Muscle of leg (tissue), 3 donors: ENCODE measurements at regions not wholly inside any gene's neighbourhood (a gene's known extent, or its start where the extent isn't known, plus 50 kb on each side); places are given as distances from the start of the nearest gene placed in this dataset.
"Not testable (repeated sequence)": the region's sequence is repeated elsewhere in the genome, so short reads cannot be mapped to it uniquely, and the experiment has no call there.

Experiments
- DNase-seq: peaks from one replicate; pipeline ENCODE4 v3.0.0; 2013
- H3K27ac ChIP-seq: one replicate; pipeline ENCODE4 v1.5.1; 2013; ENCODE audit warnings: mild to moderate bottlenecking, low read length, control low read depth
- H3K27me3 ChIP-seq: one replicate; pipeline ENCODE4 v1.6.1; 2013; ENCODE audit warnings: low read length; ENCODE audit not compliant: control insufficient read depth, insufficient read depth
- H3K36me3 ChIP-seq: one replicate; pipeline ENCODE4 v1.6.1; 2013; ENCODE audit warnings: low read length; ENCODE audit not compliant: control insufficient read depth, insufficient read depth
- H3K4me1 ChIP-seq: one replicate; pipeline ENCODE4 v1.6.1; 2013; ENCODE audit warnings: low read length; ENCODE audit not compliant: control insufficient read depth, insufficient read depth
- H3K4me3 ChIP-seq: one replicate; pipeline ENCODE4 v1.5.1; 2013; ENCODE audit warnings: low read length, control low read depth
- H3K9me3 ChIP-seq: replicated peaks from 2 replicates; pipeline ENCODE4 v1.6.1; 2013; ENCODE audit warnings: low read depth, low read length; ENCODE audit not compliant: control insufficient read depth
- WGBS: methylation state at CpG from one replicate; pipeline ENCODE4 v1.1.5; 2013; ENCODE audit warnings: missing lambda C conversion rate; ENCODE audit not compliant: insufficient coverage; 5-methylcytosine and 5-hydroxymethylcytosine counted together

DNA sequence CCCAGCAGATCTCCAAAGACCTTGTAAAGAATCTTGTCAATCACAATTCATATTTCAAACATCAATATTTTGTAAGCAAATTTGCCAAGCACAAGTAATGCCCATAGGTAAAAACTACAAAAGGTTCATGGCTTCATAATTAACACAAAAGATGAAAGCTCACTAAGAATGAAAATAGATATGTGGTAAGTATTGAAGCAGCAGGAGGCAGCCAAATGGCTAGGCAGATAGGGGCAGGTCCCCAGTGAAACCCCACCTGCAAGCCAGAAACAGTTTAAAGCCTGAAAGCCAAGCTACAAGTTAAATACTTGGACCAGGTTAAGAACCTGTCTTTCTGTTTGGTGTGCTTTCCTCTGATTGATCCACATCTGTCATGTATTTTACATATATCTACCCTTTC, 942.6 kb upstream of the SPRY2 start:
- Histone ChIP-seq H3K36me3 (no peaks in the 10 kb centered on the region), H3K27ac (no peak overlapping the region), H3K4me3 (no peak overlapping the region), H3K4me1 (no peaks in the 10 kb centered on the region), H3K9me3 (no peaks in the 10 kb centered on the region), H3K27me3 (no peaks in the 10 kb centered on the region)
- no peak for DNase-seq

DNA sequence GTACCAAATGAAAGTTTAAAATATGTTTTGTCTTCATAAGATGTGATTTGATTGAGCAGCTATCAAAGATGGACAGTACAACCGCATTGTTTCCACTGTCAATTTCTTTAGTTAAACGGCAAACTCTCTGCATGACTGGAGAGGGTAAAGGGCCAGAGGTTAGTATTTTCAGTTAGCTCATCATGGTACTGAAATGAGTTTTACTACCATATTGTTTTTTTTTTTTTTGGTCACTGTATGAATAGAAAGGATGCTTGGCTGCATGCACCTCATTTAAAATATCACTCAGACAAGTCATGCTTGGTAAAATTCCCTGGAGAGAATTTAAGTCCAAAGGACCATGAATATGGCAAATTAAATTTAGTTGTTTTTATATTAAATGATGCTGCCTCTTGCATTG, 942.1 kb upstream of the SPRY2 start:
- Histone ChIP-seq H3K4me1 (no peaks in the 10 kb centered on the region), H3K27me3 (no peaks in the 10 kb centered on the region), H3K9me3 (no peaks in the 10 kb centered on the region), H3K36me3 (no peaks in the 10 kb centered on the region), H3K4me3 (no peak overlapping the region), H3K27ac (no peak overlapping the region)
- DNase-seq: no peak
- no CpG with 5 or more reads among the region's 2 CpGs for WGBS

DNA sequence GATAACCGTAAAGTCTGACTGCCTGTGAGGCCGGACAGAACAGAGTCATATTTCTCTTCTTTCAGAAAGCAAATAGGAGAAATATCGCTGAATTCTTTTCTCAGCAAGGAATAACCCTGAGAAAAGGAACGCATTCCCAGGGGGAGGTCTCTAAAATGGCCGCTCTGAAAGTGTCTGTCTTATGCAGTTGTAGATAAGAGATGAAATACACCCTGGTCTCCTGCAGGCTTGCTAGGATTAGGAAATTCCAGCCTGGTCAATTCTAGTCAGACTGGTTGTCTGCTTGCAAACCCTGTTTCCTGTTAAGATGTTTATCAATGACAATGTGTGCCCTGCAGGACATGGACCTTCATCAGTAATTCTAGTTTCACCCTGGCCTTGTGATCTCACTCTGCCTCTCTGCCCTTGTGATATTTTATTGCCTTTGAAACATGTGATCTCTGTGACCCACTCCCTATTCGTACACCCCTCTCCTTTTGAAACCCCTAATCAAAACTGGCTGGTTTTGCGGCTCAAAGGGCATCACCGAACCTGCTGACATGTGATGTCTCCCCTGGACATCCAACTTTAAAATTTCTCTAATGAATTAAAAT, 934.8 kb upstream of the SPRY2 start:
- DNase-seq: no peak
- Histone ChIP-seq H3K27me3 (no peaks in the 10 kb centered on the region), H3K27ac (no peak overlapping the region), H3K4me1 (no peaks in the 10 kb centered on the region), H3K36me3 (no peaks in the 10 kb centered on the region), H3K9me3 (peaks cover 6% of the 10 kb centered on the region), H3K4me3 (no peak overlapping the region)
- 92% methylated on average over 2 of the region's 8 CpGs for WGBS

DNA sequence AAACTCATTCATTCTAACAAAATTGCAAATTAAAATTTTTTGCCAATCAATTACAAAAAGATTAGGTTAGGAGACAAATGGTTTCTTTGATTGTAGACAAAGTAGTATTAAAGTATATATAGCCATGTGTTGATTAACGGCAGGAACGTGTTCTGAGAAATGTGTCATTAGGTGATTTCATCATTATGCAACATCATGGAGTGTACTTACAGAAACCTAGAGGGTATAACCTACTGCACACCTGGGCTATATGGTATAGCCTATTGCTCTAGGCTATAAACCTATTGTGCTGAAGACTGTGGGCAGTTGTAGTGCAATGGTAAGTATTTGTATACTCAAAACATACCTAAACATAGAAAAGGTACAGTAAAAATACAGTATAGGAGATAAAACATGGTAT, 906.8 kb upstream of the SPRY2 start:
- Histone ChIP-seq H3K27me3 (no peaks in the 10 kb centered on the region), H3K9me3 (no peaks in the 10 kb centered on the region), H3K27ac (no peak overlapping the region), H3K36me3 (no peaks in the 10 kb centered on the region), H3K4me1 (no peaks in the 10 kb centered on the region), H3K4me3 (no peak overlapping the region)
- WGBS: no CpG with 5 or more reads among the region's 2 CpGs
- DNase-seq: no peak

DNA sequence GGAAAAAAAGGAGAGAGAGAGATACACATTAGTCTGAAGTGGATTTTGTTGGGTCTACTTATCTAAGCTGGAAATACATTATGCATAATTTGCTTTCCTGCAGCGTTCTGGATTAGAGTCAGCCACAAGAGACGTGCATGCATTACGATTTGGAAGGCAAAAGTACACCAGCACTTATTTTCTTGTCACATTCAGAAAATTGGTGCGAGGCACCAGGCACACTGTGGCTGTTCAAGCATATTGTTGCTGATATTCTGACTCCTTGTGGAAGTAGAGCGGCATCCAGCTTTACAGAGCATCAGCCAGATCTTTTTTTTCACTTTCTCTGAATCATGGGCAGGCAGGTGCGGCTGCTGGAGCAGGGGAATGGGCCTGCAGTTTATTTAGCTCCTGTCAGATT, 905.6 kb upstream of the SPRY2 start:
- H3K4me1 ChIP-seq: no peaks in the 10 kb centered on the region
- no peak overlapping the region for H3K4me3 ChIP-seq
- no peaks in the 10 kb centered on the region for H3K9me3 ChIP-seq
- no peak for DNase-seq
- H3K36me3 ChIP-seq: no peaks in the 10 kb centered on the region
- no peaks in the 10 kb centered on the region for H3K27me3 ChIP-seq
- WGBS: 82% methylated on average over 2 of the region's 6 CpGs
- no peak overlapping the region for H3K27ac ChIP-seq

DNA sequence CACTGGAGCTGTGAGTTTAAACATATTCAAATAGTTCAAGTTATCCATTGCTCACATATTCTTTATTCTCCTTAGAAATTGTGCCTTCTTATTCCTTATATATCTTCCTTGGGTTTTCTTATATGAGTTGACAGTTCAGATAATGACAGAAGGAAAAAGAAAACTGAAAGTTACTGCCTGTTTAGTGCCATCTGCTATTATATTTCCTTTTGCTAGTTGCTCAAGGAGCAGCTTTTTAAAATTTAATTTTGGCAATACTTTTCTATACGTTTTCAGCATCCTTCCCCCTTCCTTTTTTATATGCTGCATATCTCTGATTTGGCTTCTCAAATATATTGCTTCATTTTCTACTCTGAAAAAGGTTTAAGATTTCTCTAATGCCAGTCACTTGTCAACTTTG, 903.1 kb upstream of the SPRY2 start:
- Histone ChIP-seq H3K9me3 (no peaks in the 10 kb centered on the region), H3K4me3 (no peak overlapping the region), H3K36me3 (no peaks in the 10 kb centered on the region), H3K27me3 (no peaks in the 10 kb centered on the region), H3K4me1 (no peaks in the 10 kb centered on the region), H3K27ac (no peak overlapping the region)
- DNase-seq: no peak
- WGBS: no CpG with 5 or more reads among the region's 1 CpG

DNA sequence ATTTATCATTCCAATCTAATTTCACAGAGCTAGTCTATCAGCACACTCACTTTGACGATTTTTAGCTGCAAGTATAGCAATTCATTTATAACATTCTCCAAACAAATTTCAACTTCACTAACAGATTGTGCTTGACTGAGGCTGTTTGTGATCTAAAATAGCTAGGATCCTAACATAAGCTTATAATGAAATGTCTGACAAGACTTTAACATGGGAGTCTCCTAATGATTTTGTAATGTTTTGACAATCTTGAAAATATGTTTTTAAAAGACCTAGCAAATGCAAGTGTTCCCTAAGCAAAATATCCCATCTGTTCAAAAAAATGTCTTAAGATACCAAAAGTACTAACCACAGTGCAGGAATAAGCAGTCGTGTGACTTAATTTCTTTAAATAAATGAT, 889.5 kb upstream of the SPRY2 start:
- Histone ChIP-seq H3K9me3 (no peaks in the 10 kb centered on the region), H3K27me3 (no peaks in the 10 kb centered on the region), H3K4me3 (no peak overlapping the region), H3K36me3 (no peaks in the 10 kb centered on the region), H3K27ac (no peak overlapping the region), H3K4me1 (no peaks in the 10 kb centered on the region)
- no CpG with 5 or more reads among the region's 2 CpGs for WGBS
- DNase-seq: no peak

DNA sequence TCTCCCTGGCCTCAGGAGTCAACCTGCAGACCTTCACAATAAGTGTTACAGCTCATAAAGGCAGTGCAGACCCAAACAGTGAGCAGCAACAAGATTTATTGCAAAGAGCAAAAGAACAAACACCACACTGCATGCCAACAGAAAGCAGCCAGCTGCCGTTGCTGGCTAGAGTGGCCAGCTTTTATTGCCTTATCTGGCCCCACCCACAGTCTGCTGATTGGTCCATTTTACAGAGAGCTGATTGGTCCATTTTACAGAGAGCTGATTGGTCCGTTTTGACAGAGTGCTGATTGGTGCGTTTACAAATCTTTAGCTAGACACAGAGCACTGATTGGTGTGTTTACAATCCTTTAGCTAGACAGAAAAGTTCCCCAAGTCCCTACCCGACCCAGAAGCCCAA, 885.9 kb upstream of the SPRY2 start:
- 67% methylated on average over 1 of the region's 4 CpGs for WGBS
- not testable (repeated sequence) for H3K9me3 ChIP-seq, H3K4me1 ChIP-seq, H3K27ac ChIP-seq, H3K27me3 ChIP-seq, H3K4me3 ChIP-seq, DNase-seq, H3K36me3 ChIP-seq

DNA sequence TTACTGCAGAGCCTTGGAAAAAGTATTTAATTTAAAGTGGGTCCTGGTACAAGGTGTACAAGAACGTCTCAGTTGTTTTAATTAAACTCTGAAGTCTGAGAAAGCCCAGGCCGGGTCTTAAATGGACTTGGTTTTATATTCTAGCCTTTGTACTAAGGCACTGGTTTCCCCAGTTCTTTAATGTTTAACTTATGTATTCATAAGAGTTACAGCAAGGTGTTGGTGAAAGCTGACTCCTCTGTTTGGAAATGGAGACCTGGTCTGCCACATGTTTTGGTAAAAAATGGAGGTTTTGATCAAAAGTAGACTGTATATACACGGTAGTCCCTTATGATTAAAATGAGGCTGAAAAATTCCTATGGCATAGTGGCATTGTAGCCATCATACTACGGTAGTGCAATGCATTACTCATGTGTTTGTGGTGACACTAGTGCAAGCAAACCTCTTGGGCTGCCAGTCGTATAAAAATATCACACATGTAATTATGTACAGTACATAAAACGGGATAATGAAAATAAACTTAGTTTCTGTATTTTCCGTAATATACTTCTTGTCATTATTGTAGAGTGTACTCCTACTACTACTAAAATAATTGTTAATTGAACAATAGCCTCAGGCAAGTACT, 883.4 kb upstream of the SPRY2 start:
- no peaks in the 10 kb centered on the region for H3K4me1 ChIP-seq
- no peak overlapping the region for H3K27ac ChIP-seq
- no peaks in the 10 kb centered on the region for H3K36me3 ChIP-seq
- no peak overlapping the region for H3K4me3 ChIP-seq
- whole genome bisulfite sequencing: no CpG with 5 or more reads among the region's 7 CpGs
- no peak for DNase-seq
- H3K9me3 ChIP-seq: no peaks in the 10 kb centered on the region
- H3K27me3 ChIP-seq: no peaks in the 10 kb centered on the region

DNA sequence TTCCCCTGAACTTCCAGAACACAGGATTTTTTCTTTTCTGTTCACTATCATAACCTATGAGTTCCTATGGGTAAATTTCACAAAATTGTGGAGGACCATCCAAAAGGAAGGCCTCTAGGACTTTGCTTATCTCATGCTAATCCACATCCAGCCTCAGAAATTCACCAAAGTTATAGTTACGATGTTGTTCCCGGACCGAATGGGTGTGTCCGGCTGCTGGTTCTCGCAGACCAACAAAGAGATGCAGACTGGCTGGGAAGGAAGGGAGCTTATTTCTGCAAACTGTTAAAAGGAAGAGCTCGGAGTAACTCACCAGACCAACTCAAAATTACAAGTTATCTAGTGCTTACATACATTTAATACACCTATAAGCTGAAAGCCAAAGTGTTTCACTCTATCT, 882.9 kb upstream of the SPRY2 start:
- H3K4me1 ChIP-seq: no peaks in the 10 kb centered on the region
- WGBS: no CpG with 5 or more reads among the region's 6 CpGs
- no peaks in the 10 kb centered on the region for H3K27me3 ChIP-seq
- DNase-seq: no peak
- H3K27ac ChIP-seq: no peak overlapping the region
- H3K36me3 ChIP-seq: no peaks in the 10 kb centered on the region
- no peaks in the 10 kb centered on the region for H3K9me3 ChIP-seq
- no peak overlapping the region for H3K4me3 ChIP-seq

DNA sequence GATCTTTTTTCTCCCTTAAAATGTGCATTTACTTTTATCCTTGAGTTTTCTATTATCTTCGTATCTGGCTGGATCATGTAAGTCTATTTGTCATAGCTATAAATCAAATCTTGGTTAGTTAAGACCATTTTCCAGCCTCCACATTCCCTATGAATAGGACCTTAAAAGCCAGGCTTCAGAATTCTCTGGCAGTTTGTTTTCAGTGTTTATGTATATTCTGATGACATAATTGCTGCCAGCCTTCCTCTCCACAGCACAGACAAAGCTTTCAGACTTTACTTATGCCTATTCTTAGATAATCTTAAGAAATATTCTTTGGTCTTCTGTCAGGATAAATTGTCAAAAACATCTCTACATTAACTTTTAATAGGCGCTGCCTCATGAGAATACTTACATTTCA, 870.8 kb upstream of the SPRY2 start:
- Histone ChIP-seq H3K4me3 (no peak overlapping the region), H3K36me3 (no peaks in the 10 kb centered on the region), H3K27ac (no peak overlapping the region), H3K4me1 (no peaks in the 10 kb centered on the region), H3K9me3 (no peaks in the 10 kb centered on the region), H3K27me3 (no peaks in the 10 kb centered on the region)
- no CpG with 5 or more reads among the region's 2 CpGs for WGBS
- no peak for DNase-seq
